Stomach (tissue), 4 donors: ENCODE measurements at regions not wholly inside any gene's neighbourhood (a gene's known extent, or its start where the extent isn't known, plus 50 kb on each side); places are given as distances from the start of the nearest gene placed in this dataset.

ENCODE experiments used
- CTCF ChIP-seq, 7 experiments: fragments of 450-650 bp in 4 of 7; fragments of 200-600 bp in 3 of 7; sonication (generic) in 3 of 7; IDR thresholded peaks; one replicate each; pipeline ENCODE4 v1.5.1; 2016 to 2019; ENCODE audit warnings: antibody characterized with exemption in 7 of 7, control low read depth in 2 of 7, mild to moderate bottlenecking in 1 of 7
- EP300 ChIP-seq: sonication (generic); formaldehyde crosslinking; IDR thresholded peaks from one replicate; pipeline ENCODE4 v1.6.1; 2017; ENCODE audit warnings: antibody characterized with exemption
- POLR2AphosphoS5 ChIP-seq, 3 donors: sonication (generic); formaldehyde crosslinking; IDR thresholded peaks; one replicate each; pipeline ENCODE4 v1.6.1; 2016; ENCODE audit warnings: antibody characterized with exemption in 3 of 3

- no peak for TF ChIP-seq CTCF (IDR thresholded peaks at IDR 0.05)
- no peak for TF ChIP-seq EP300
- TF ChIP-seq POLR2AphosphoS5 (IDR thresholded peaks at IDR 0.05): no peak
Measured at GRCh38 chrX:137418086-137418485, 147.8 kb upstream of the ZIC3 start.
